ENCODE measurements at regions not wholly inside any gene's neighbourhood (a gene's known extent, or its start where the extent isn't known, plus 50 kb on each side); places are given as distances from the start of the nearest gene placed in this dataset.
A peak's percentile ranks its signal among the peaks of the same experiment; 100 is the strongest.
"Not testable (repeated sequence)": the region's sequence is repeated elsewhere in the genome, so short reads cannot be mapped to it uniquely, and the experiment has no call there.

GRCh38 chr18:21928925-21929324 lies 188.3 kb downstream of the MIB1 start:
- DNase-seq: no peak

GRCh38 chr18:21930177-21930576 lies 189.6 kb downstream of the MIB1 start:
- DNase-seq: no peak

GRCh38 chr18:21933931-21934765 lies 193.6 kb downstream of the MIB1 start:
- no peak for DNase-seq

GRCh38 chr18:21934766-21935015 lies 194.1 kb downstream of the MIB1 start:
- DNase-seq: no peak

DNA sequence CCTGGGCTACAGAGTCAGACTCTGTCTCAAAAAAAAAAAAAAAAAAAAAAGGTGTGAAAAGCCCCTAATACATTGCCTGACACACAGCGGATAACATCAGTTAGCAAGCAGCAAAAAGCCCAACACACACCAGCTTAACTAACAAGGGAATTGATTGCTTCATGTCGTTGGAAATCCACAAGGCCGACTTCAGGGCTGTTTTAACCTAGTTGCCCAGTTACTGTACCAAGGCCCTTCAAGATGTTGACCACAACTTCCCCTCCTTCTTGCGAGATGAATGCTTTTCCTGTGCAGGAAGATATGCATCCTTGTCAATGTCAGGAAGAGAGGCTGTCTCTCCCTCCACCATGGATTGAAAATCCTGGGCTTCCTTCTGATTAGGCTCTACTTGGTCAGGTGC lies 202.9 kb downstream of the MIB1 start:
- DNase-seq: no peak

GRCh38 chr18:21949326-21950015 lies 208.9 kb downstream of the MIB1 start:
- DNase-seq: no peak

- DNase-seq: peak; percentile 78
These were observed 213.4 kb upstream of the GATA6 start for GRCh38 chr18:21955757-21956652.

GRCh38 chr18:21958263-21958662 lies 211.1 kb upstream of the GATA6 start:
- DNase-seq: no peak

DNA sequence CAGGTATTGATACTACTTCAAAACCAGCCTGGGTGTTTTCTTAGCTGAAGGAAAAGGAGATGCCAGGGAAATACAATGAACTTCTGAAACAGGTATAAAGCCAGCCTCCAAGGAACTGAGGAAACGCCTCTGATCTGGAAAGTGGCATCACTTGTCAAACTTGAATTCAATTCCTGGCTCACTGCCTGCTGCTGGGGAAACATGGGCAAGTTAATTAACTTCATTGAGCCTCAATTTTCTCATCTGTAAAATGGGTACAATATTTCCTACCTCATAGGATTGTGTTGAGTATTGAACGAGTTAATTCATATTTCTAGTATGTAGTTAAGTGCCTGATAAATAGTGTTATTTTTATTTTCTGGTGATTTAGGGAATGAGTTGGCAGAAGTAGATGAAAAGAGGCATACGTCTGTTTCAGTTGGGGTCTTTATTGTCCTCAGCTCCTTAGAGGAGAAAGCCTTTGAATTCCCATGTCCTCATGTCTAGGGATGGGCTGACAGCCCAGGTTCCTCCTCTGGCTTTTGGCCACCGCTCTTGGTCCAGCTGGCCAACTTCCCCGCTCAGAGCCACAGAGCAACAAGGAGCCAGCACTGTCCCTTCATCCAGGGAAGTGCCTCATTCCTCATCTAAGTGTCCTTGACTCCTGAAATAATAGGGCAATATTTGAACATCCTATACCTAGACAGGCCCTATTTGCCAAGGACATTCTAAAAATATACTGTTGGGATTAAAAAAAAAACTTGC lies 210.5 kb upstream of the GATA6 start:
- DNase-seq: no peak

DNA sequence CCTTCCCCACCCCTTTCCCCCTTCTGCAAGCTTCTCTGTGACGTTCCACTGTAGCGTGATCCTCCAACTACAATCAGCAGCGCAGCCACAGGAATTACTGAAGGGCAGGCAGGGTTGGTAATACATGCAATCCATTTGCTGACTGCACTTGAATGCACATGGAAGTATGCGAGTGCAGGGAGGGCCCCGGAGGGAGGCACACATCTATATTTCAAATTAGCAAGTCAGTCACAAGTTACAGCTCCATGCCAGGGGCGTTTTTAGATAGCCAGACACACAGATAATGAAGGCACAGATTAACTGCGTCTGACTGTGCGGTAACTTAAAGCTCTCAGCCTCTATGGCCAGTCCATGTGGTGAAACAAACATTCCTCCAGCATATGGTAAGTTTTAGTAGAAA lies 209.2 kb upstream of the GATA6 start:
- no peak for DNase-seq

DNA sequence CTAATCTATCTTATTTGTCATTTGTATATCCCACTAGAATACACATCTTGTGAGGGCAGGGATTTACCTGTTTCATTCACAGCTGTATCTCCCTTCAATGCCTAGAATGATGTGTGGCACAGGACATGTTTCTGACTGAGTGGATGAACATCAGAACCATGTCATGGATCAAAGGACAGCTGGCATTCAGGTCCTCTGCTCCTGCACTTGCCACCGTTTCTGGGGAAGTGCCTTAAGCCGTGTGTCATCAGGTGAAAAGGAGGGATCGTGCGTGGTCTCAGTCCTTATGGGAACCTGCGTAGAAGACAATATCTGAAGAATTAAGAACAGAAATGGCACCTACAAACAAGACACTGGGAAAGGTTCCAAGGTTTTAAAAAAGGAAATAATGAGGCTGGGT lies 206.1 kb upstream of the GATA6 start:
- DNase-seq: no peak

DNA sequence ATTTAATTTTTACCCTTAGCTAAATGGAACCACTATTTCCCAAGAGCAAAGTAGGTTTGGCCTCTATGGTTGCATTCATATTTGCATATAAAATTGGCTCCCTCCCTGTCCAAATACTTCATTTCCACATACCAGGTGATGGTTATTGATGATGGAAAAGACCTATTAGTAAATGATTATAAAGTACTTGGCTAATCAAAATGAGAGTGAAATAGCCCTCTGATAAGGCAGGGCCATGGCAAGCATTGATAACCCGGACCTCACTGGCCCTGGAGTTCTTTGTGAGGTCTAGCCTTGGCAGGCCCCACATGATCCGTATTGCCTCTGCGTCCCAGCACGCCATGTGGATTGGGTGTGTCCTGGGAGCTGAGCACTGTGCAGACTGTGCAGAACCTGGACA lies 201.1 kb upstream of the GATA6 start:
- no peak for DNase-seq

DNA sequence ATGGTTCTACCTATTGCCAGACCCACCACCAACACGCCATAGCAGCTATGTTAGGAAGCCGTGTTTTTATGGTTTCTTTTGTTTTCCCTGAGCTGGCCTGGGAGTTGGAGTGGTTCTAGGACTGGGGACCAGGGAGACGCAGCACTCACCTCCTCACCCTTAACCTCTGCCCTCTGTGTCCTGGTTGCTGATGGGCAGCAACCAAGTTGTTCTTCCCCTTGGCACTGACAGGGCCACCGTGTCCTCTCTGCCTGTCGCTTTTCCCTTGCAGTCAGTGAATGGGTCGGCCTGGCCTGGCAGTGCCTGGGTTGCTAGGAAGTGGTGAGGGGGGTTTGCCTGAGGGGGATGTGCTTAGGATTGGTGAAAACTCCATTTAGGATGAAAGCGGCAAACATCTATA lies 197.1 kb upstream of the GATA6 start:
- no peak for DNase-seq

- not testable (repeated sequence) for DNase-seq
These were observed 193.4 kb upstream of the GATA6 start for GRCh38 chr18:21975954-21976353.

DNA sequence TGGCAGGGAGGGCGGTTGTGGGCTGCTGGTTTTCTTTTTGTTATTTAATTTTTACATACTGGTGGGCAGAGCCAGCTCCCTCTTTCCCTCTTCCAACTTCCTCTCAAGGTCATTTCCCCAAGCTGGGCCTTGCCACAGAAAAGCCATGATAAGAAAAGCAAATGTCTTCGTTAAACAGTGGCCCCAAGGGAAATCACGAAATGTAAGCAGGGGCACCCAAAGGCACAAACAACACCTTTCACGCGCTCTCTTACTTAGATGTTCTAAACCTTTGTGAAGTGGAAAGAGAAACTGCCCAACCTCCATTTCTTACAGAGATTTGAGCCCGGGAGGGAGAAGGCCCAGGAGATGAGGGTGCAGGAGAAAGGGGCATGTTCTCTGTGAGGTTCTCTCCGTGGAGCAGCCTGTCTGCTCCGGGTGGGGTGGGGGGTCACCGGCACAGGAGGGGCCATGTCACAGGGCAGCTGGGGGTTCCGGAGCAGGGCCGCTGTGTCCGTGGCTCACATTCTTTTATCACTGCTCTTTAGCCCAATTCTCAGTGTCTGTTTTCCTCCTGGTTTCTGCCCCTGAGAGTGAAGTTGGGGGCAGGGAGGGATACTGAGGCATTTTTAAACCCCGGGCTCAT lies 190.7 kb upstream of the GATA6 start:
- DNase-seq: no peak

DNA sequence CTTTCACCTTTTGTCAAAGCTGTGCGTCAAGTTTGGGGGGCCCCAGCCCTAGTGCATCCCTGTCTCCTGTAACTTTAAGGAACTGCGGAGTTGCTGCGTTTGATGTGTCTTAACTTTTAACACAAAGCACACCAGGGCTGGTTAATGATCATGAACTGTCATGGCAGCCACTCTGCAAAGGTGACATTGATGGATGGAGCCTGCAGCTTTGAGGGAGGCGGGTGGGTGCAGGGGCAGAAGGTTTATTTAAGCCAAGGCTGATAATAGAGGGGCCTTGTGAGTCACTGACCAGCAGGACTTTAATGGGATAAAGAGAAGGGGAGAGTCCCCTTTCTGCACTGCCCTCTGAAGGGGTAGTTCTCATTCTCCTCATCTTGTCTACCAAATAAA lies 190.2 kb upstream of the GATA6 start:
- no peak for DNase-seq

GRCh38 chr18:21979759-21980158 lies 189.6 kb upstream of the GATA6 start:
- DNase-seq: no peak

GRCh38 chr18:21980744-21981143 lies 188.6 kb upstream of the GATA6 start:
- no peak for DNase-seq

DNA sequence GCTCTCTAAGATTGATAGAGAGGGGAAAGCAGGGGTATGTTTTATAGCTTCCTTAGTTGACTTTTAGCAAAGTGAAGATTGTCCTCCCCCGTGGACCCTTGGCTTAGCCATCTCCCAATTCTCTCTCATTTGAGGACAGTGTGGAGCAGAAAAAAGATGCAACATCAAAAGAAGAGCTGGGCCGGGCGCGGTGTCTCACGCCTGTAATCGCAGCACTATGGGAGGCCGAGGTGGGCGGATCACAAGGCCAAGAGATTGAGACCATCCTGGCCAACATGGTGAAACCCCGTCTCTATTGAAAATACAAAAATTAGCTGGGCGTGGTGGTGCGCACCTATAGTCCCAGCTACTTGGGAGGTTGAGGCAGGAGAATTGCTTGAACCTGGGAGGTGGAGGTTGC lies 187.9 kb upstream of the GATA6 start:
- not testable (repeated sequence) for DNase-seq

DNA sequence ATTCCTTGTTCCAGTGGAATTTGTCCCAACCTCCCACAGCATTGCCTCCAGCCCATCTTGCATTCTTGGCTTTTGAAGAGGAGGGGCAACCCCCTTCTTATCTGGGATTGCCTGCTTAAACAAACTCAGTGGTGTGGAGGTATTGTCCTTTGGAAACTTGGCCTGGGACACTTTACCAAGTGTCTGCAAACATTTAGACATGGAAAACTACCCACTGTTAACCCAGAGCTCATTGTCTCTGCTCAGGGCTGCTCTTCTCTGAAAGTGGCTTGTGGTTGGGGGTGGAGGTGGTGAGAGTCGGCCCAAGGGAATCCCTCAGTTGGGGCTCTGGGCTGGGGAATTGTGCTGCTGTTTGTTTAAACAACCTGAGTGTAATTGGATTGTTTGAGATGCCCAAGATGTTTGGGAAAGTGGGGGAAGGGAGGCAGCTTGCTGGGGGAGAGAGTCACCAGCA lies 178.3 kb upstream of the GATA6 start:
- DNase-seq: no peak

- no peak for DNase-seq
These were observed 177.5 kb upstream of the GATA6 start for GRCh38 chr18:21991886-21992285.

DNA sequence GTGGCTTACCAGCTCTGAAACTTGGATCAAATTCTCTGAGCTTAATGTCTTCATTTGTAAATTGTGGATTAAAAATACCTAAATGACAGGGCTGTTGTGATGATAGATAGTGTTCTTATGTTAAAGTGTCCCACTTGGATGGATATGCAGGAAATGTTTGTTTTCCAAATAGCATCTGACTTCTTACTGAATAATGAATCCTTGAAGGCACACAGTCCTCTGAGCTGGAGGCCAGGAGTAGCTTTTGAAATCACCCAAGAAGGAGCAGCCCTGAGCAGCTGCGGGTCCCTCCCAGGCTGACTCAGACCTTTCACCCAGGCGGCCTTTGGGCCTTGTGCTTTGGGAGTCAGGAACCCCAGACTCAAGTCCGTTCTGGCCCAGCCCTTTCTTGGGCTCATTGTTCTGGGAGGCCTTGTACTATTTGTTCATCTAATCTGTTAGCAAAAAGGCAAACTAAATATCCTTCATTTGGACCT lies 173.0 kb upstream of the GATA6 start:
- DNase-seq: no peak

Data from activated naive CD4-positive, alpha-beta T cell treated with Interleukin-2 at 50 U/mL for 16 hours (primary cell).